ENCODE measurements at regions not wholly inside any gene's neighbourhood (a gene's known extent, or its start where the extent isn't known, plus 50 kb on each side); places are given as distances from the start of the nearest gene placed in this dataset.

GRCh38 chr9:31334837-31335528 lies 1049.5 kb upstream of the ACO1 start:
- TF ChIP-seq CTCF (IDR thresholded peaks at IDR 0.05; ENCODE audit: low read length) (no peak), EZH2 (IDR thresholded peaks at IDR 0.05; ENCODE audit: borderline replicate concordance, low read length) (no peak)
